ENCODE measurements at regions not wholly inside any gene's neighbourhood (a gene's known extent, or its start where the extent isn't known, plus 50 kb on each side); places are given as distances from the start of the nearest gene placed in this dataset.

DNA sequence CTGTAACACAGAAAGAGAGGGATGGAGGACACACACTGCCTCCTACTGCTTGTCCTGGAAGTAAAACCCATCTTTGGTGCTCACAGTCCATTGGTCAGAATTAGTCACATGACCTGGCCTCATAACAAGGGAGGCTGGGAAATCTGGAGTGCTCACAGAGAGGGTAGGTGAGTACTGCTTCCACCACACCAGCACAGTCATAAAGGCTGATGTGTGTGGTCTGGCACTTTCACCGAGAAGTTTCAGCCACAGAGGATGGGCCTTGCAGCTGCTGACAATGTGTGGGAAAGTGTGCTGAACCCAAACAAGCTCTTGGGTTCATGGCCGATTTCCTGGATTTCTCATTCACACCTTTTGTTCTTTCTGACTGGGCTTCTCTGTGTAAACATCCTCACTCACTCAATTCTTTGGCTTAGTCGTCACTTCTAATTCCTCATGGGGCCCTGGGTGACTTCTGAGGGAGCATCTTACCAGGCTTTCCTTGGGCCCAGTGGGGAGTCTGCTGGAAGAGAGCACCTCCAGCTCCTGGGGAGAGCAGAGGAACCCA is 100.7 kb downstream of the ASB7 start:
- TF ChIP-seq Cebpa-rat (IDR thresholded peaks at IDR 0.05): no peak
- no peaks in the 10 kb centered on the region for H3K4me1 ChIP-seq
- H3K27ac ChIP-seq: no peak overlapping the region

DNA sequence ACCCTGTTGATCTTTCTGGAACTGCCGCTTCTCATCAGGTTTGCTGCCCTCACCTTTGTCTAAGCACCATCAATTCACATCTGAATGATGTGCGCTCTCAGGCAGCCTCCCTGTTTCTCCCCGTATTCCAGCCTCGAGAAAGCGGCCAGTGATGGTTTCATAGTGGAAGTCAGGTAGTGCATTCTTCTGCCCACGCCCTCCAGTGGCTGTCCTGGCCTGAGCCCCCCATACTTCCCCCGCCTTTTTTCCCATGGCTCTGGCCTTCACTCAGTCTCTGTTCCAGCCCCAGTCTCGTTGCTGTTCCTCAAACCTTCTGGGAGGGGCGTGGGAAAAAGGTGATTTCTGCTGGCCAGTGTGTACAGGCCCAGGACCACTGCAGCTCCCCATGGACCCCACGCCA is 101.3 kb downstream of the ASB7 start:
- H3K36me3 ChIP-seq: no peaks in the 10 kb centered on the region
- no peak overlapping the region for H3K9ac ChIP-seq
- no peaks in the 10 kb centered on the region for H4K20me1 ChIP-seq
- no peak for TF ChIP-seq Cebpa-rat (IDR thresholded peaks at IDR 0.05)
- no peak overlapping the region for H3K4me2 ChIP-seq
- no peaks in the 10 kb centered on the region for H3K4me1 ChIP-seq
- no peaks in the 10 kb centered on the region for H3K27me3 ChIP-seq
- no peak overlapping the region for H3K27ac ChIP-seq
- H3K4me3 ChIP-seq: no peak overlapping the region
- no peaks in the 10 kb centered on the region for H3K9me3 ChIP-seq

More for the DNA sequence above, 100.7 kb downstream of the ASB7 start:
- Histone ChIP-seq H3K4me3 (no peak overlapping the region), H4K20me1 (no peaks in the 10 kb centered on the region), H3K9ac (no peak overlapping the region), H3K9me3 (no peaks in the 10 kb centered on the region), H3K4me2 (no peak overlapping the region), H3K36me3 (no peaks in the 10 kb centered on the region), H3K27me3 (no peaks in the 10 kb centered on the region)

DNA sequence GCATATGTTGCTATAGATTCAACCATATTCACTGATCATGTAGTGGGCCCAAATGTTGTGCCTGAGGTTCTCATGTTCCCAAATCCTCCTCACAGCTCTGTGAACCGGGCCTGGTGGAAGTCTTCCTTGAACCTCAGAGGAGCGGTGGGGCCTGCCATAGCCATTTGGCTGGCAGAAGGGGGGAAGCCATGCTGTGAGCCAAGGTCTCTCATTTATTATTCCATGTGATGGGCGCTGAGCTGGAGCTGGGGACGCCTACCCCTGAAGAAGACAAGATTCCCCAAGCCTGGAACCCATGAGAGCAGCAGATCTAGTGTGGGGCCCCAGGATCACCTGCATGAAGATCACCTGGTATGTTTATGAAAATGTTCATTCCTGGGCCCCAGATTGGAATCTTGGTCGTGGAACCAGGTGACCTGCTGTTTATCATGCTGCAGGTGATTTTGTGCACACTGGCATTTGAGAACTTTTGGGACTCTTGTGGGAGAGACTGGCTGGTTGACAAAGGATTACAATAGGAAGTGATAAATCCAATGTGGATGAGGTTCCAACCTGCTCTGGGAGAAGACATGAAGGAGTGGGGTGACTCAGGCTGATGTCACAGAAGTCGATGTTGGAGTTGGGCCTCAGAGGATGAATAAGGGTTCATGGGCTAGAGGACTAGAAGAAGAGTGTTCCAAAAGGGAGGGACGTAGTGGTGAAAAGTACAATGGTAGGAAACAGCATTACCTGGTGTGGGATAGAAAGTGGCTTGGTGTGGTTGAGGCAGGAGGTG is 102.1 kb downstream of the ASB7 start:
- no peak overlapping the region for H3K4me2 ChIP-seq
- H4K20me1 ChIP-seq: no peaks in the 10 kb centered on the region
- H3K4me3 ChIP-seq: no peak overlapping the region
- no peaks in the 10 kb centered on the region for H3K36me3 ChIP-seq
- no peak overlapping the region for H3K9ac ChIP-seq
- no peaks in the 10 kb centered on the region for H3K9me3 ChIP-seq
- H3K4me1 ChIP-seq: no peaks in the 10 kb centered on the region
- H3K27me3 ChIP-seq: no peaks in the 10 kb centered on the region
- no peak for TF ChIP-seq Cebpa-rat (IDR thresholded peaks at IDR 0.05)
- no peak overlapping the region for H3K27ac ChIP-seq

DNA sequence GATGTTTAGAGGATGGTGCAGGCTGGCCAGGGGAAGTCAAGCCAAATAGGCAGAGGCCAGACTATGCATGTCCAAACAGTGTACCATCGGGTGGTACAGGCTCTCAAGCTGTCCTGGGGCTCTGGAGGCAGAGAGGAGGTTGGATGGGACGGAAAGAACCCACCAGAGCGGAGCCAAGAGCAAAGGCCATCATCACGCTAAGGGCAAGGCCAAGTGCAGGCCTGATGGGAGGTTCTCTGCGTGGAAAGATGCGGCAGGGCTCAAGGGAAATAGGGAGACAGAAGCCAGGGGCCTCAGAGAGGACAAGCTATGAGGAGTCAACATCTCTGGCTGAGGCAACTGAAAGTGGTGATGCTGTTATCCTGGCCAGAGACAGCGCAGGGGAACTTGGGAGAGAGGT is 102.7 kb downstream of the ASB7 start:
- Histone ChIP-seq H4K20me1 (no peaks in the 10 kb centered on the region), H3K27ac (no peak overlapping the region), H3K9ac (no peak overlapping the region), H3K27me3 (no peaks in the 10 kb centered on the region), H3K4me1 (no peaks in the 10 kb centered on the region), H3K4me3 (no peak overlapping the region), H3K4me2 (no peak overlapping the region), H3K36me3 (no peaks in the 10 kb centered on the region), H3K9me3 (no peaks in the 10 kb centered on the region; the same call in 1 of the 2 replicates)
- no peak for TF ChIP-seq Cebpa-rat (IDR thresholded peaks at IDR 0.05)

DNA sequence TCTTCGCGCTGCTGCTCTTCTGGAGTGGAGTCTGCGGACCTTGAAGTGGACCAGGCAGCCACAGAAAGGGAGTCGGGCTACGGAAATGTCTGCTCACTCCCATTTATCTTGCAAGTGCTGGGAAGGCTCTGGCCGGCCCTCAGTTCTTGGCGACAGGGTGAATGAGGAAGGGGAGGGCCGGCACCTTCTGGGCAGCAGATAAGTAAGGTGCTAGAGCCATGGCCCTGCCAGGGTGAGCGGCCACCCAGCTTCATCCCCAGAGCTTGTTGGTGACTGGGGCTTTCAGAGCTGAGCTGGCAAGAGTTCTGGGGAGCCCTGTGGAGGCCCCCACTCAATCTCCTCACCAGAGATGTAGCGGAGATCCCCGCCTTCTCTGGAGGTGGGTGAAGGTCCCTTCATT is 103.5 kb downstream of the ASB7 start:
- no peak overlapping the region for H3K4me3 ChIP-seq
- H3K9ac ChIP-seq: no peak overlapping the region
- H3K27ac ChIP-seq: no peak overlapping the region
- no peaks in the 10 kb centered on the region; the same call in 1 of the 2 replicates for H3K9me3 ChIP-seq
- no peak overlapping the region for H3K4me2 ChIP-seq
- no peaks in the 10 kb centered on the region for H4K20me1 ChIP-seq
- no peaks in the 10 kb centered on the region for H3K4me1 ChIP-seq
- no peaks in the 10 kb centered on the region for H3K36me3 ChIP-seq
- TF ChIP-seq Cebpa-rat (IDR thresholded peaks at IDR 0.05): no peak
- H3K27me3 ChIP-seq: no peaks in the 10 kb centered on the region

DNA sequence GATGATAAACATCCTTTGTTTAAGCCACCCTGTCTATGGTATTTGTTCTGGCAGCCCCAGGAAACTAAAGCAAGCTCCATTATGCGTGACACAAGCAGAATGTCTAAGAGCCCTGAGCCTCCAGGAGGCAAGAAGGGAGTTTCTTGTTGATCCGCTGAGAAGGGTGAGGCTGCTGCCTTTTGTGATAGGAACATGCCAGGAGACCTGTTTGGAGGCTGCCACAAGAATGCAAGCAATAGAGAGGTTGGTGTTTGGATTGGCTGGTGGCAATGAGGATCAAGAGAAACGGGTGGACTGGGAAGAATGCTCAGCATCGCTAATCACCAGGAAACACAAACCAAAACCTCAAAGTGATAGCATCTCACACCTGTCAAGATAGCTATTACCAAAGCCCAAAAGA is 104.8 kb downstream of the ASB7 start:
- Histone ChIP-seq H3K9me3 (no peaks in the 10 kb centered on the region; the same call in 1 of the 2 replicates), H3K27ac (no peak overlapping the region), H3K27me3 (no peaks in the 10 kb centered on the region), H3K4me3 (no peak overlapping the region), H4K20me1 (no peaks in the 10 kb centered on the region), H3K9ac (no peak overlapping the region), H3K4me1 (no peaks in the 10 kb centered on the region), H3K36me3 (no peaks in the 10 kb centered on the region), H3K4me2 (no peak overlapping the region)
- TF ChIP-seq Cebpa-rat (IDR thresholded peaks at IDR 0.05): no peak

DNA sequence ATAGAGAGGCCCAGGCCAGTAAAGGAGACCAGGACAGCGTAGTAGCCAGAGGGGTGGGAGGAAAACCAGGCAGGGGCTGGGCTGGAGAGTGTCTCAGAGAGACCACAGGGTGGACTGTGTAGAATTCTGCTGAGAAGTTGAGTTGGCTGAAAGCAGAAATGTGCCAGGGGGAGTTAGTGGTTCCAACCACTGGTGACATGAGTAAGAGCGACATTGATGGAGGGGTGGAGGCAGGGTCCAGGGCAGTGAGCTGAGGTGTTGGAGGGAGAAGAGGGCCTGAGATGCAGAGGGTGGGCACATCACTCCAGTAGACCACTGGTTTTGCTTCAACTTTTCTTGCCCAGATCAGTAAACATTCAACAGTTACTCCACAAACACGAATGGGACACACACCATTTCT is 106.5 kb downstream of the ASB7 start:
- H3K4me3 ChIP-seq: no peak overlapping the region
- no peaks in the 10 kb centered on the region; the same call in 1 of the 2 replicates for H3K9me3 ChIP-seq
- no peaks in the 10 kb centered on the region for H3K27me3 ChIP-seq
- H3K27ac ChIP-seq: no peak overlapping the region
- H3K4me1 ChIP-seq: no peaks in the 10 kb centered on the region
- no peaks in the 10 kb centered on the region for H4K20me1 ChIP-seq
- no peak overlapping the region for H3K4me2 ChIP-seq
- H3K9ac ChIP-seq: no peak overlapping the region
- H3K36me3 ChIP-seq: no peaks in the 10 kb centered on the region
- no peak for TF ChIP-seq Cebpa-rat (IDR thresholded peaks at IDR 0.05)

DNA sequence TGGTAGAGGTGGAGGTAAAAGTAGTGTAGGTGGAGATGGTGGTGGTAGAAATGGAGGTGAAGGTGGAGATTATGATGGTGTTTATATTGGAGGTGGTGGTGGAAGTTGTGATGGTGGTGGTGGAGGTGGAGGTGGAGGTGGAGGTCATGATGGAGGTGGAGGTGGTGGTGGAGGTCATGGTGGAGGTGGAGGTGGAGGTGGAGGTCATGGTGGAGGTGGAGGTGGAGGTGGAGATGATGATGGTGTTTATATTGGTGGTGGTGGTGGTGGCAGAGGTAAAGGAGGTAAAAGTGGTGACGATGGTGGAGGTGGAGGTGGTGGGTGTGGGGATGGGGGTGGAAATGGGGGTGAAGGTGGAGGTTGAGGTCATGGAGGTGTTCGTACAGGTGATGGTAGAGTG is 107.8 kb downstream of the ASB7 start:
- no peak overlapping the region for H3K4me2 ChIP-seq
- H3K4me3 ChIP-seq: no peak overlapping the region
- no peaks in the 10 kb centered on the region for H3K27me3 ChIP-seq
- H3K4me1 ChIP-seq: no peaks in the 10 kb centered on the region
- H3K27ac ChIP-seq: no peak overlapping the region
- TF ChIP-seq Cebpa-rat (IDR thresholded peaks at IDR 0.05): no peak
- no peak overlapping the region for H3K9ac ChIP-seq
- H3K36me3 ChIP-seq: no peaks in the 10 kb centered on the region
- H3K9me3 ChIP-seq: no peaks in the 10 kb centered on the region; the same call in 1 of the 2 replicates
- no peaks in the 10 kb centered on the region for H4K20me1 ChIP-seq

DNA sequence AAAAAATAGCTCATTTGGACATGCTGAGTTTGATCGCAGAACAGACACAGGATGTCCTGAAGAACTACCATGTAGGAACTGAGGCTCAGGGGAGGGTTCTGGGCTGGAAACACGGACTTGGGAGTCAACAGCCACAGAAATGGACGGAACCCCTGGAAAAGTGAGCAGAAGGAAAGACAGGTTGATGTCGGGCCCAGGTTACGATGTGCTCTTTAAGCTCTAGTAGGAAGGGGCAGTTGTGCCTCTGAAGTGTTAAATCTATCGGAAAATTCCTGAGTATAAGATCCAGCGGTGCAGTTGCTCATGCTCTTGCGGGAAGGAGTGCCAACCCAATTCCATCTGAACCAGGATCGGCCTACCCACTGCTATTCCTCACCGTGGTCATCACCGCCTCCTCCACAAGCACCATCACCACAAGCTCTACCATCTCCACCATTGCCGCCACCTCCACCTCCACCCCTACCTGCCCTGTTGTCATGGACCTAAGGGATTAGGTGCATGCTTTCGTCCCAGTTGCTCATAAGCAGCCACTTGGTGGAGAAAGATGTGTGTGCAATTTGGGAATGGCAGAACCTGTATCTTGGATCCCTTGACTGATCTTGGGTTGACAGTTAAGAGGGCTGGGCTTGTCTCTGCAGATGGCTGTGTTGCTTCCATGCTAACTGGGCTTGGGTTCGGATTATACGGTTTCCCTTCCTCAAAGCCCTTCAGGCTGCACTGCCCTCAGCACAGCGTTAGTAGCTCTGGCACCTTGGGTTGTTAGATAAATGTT is 108.5 kb downstream of the ASB7 start:
- H4K20me1 ChIP-seq: no peaks in the 10 kb centered on the region
- H3K9me3 ChIP-seq: no peaks in the 10 kb centered on the region; the same call in 1 of the 2 replicates
- no peak for TF ChIP-seq Cebpa-rat (IDR thresholded peaks at IDR 0.05)
- H3K9ac ChIP-seq: no peak overlapping the region
- no peak overlapping the region for H3K4me2 ChIP-seq
- no peaks in the 10 kb centered on the region for H3K36me3 ChIP-seq
- no peak overlapping the region for H3K27ac ChIP-seq
- H3K4me3 ChIP-seq: no peak overlapping the region
- no peaks in the 10 kb centered on the region for H3K4me1 ChIP-seq
- H3K27me3 ChIP-seq: no peaks in the 10 kb centered on the region

DNA sequence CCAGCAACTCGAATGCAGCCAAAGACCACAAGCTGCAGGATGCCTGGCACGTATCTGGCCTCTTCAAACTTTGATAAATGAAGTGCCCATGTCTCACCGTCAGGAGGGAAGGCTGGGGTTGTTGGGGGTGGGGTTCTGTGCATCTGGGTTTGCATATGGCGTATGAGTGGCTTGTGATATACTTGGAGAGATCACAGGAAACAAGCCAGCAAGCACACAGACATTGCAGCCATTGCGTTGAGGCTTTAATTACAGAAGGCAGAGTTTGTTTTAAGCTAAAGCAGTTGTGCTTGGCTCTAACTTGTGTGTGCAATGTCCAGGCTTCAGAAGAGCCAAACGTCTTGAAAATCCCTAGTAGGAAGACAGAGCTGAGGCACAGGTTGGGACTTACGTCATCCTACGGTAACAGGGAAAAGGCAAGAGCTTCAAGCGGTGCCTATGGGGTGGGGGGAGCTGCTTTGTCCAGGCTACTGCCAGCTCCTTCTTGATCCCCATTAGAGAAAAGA is 109.2 kb downstream of the ASB7 start:
- Histone ChIP-seq H4K20me1 (no peaks in the 10 kb centered on the region), H3K27me3 (no peaks in the 10 kb centered on the region), H3K4me2 (no peak overlapping the region), H3K4me1 (no peaks in the 10 kb centered on the region), H3K27ac (no peak overlapping the region), H3K4me3 (no peak overlapping the region), H3K9ac (no peak overlapping the region), H3K9me3 (no peaks in the 10 kb centered on the region; the same call in 1 of the 2 replicates), H3K36me3 (no peaks in the 10 kb centered on the region)
- no peak for TF ChIP-seq Cebpa-rat (IDR thresholded peaks at IDR 0.05)

Measured in BLaER1 (cell line).